ENCODE measurements at regions not wholly inside any gene's neighbourhood (a gene's known extent, or its start where the extent isn't known, plus 50 kb on each side); places are given as distances from the start of the nearest gene placed in this dataset.

- CTCF ChIA-PET: no interaction called here
- POLR2A ChIA-PET: no interaction called here
- Histone ChIP-seq H3K36me3 (ENCODE audit: control insufficient read depth, insufficient read depth, low read length) (no peaks in the 10 kb centered on the region), H3K4me3 (ENCODE audit: low read depth in 2 of 2, low read length in 2 of 2) (no peak overlapping the region), H3K27me3 (ENCODE audit: control insufficient read depth, insufficient read depth, low read length) (no peaks in the 10 kb centered on the region), H3K9me3 (ENCODE audit: control insufficient read depth, insufficient read depth, low read depth, low read length) (no peaks in the 10 kb centered on the region), H3K4me1 (ENCODE audit: control insufficient read depth, insufficient read depth, low read length) (no peaks in the 10 kb centered on the region), H3K27ac (ENCODE audit: low read length) (no peak overlapping the region)
- ATAC-seq: no peak
- DNase-seq (ENCODE audit: low read depth, low spot score): no peak
- intact Hi-C loops (cut with micrococcal nuclease; ENCODE audit: unreplicated experiment): no loop called here
- TF ChIP-seq, protein P1, sequence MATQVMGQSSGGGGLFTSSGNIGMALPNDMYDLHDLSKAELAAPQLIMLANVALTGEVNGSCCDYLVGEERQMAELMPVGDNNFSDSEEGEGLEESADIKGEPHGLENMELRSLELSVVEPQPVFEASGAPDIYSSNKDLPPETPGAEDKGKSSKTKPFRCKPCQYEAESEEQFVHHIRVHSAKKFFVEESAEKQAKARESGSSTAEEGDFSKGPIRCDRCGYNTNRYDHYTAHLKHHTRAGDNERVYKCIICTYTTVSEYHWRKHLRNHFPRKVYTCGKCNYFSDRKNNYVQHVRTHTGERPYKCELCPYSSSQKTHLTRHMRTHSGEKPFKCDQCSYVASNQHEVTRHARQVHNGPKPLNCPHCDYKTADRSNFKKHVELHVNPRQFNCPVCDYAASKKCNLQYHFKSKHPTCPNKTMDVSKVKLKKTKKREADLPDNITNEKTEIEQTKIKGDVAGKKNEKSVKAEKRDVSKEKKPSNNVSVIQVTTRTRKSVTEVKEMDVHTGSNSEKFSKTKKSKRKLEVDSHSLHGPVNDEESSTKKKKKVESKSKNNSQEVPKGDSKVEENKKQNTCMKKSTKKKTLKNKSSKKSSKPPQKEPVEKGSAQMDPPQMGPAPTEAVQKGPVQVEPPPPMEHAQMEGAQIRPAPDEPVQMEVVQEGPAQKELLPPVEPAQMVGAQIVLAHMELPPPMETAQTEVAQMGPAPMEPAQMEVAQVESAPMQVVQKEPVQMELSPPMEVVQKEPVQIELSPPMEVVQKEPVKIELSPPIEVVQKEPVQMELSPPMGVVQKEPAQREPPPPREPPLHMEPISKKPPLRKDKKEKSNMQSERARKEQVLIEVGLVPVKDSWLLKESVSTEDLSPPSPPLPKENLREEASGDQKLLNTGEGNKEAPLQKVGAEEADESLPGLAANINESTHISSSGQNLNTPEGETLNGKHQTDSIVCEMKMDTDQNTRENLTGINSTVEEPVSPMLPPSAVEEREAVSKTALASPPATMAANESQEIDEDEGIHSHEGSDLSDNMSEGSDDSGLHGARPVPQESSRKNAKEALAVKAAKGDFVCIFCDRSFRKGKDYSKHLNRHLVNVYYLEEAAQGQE (IDR thresholded peaks at IDR 0.05; ENCODE audit: insufficient read depth in 1 of 2, low read depth in 2 of 2, low read length in 1 of 2): no peak
- TF ChIP-seq, protein P2, sequence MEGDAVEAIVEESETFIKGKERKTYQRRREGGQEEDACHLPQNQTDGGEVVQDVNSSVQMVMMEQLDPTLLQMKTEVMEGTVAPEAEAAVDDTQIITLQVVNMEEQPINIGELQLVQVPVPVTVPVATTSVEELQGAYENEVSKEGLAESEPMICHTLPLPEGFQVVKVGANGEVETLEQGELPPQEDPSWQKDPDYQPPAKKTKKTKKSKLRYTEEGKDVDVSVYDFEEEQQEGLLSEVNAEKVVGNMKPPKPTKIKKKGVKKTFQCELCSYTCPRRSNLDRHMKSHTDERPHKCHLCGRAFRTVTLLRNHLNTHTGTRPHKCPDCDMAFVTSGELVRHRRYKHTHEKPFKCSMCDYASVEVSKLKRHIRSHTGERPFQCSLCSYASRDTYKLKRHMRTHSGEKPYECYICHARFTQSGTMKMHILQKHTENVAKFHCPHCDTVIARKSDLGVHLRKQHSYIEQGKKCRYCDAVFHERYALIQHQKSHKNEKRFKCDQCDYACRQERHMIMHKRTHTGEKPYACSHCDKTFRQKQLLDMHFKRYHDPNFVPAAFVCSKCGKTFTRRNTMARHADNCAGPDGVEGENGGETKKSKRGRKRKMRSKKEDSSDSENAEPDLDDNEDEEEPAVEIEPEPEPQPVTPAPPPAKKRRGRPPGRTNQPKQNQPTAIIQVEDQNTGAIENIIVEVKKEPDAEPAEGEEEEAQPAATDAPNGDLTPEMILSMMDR (IDR thresholded peaks at IDR 0.05): no peak
- TF ChIP-seq SIN3A (IDR thresholded peaks at IDR 0.05; ENCODE audit: borderline replicate concordance, insufficient read depth, low read depth, low read length) (no peak), POLR2AphosphoS5 (IDR thresholded peaks at IDR 0.05; ENCODE audit: low read depth, low read length) (no peak), TCF7L2 (IDR thresholded peaks at IDR 0.05; ENCODE audit: low read depth, low read length) (no peak)
- BruUV-seq (replicated peaks): no TSS peak
- in situ Hi-C loops (cut with HindIII; ENCODE audit: low pct_unique_long_range_greater_than_20kb, low sequenced_read_pairs): no loop called here
These were observed 75.1 kb upstream of the PLPP4 start for GRCh38 chr10:120381931-120382330.

- TF ChIP-seq, protein P2 (IDR thresholded peaks at IDR 0.05): no peak
- TF ChIP-seq, protein P1 (IDR thresholded peaks at IDR 0.05; ENCODE audit: insufficient read depth in 1 of 2, low read depth in 2 of 2, low read length in 1 of 2): no peak
- no peak for TF ChIP-seq SIN3A (IDR thresholded peaks at IDR 0.05; ENCODE audit: borderline replicate concordance, insufficient read depth, low read depth, low read length)
- intact Hi-C loops (cut with micrococcal nuclease; ENCODE audit: unreplicated experiment) (no loop called here), in situ Hi-C loops (cut with HindIII; ENCODE audit: low pct_unique_long_range_greater_than_20kb, low sequenced_read_pairs) (no loop called here)
- ChIA-PET POLR2A (no interaction called here), CTCF (no interaction called here)
- H3K36me3 ChIP-seq (ENCODE audit: control insufficient read depth, insufficient read depth, low read length): no peaks in the 10 kb centered on the region
- H3K4me3 ChIP-seq (ENCODE audit: low read depth in 2 of 2, low read length in 2 of 2): no peak overlapping the region
- H3K27ac ChIP-seq (ENCODE audit: low read length): no peak overlapping the region
- no TSS peak for BruUV-seq (replicated peaks)
- no peaks in the 10 kb centered on the region for H3K4me1 ChIP-seq (ENCODE audit: control insufficient read depth, insufficient read depth, low read length)
- no peaks in the 10 kb centered on the region for H3K27me3 ChIP-seq (ENCODE audit: control insufficient read depth, insufficient read depth, low read length)
- no peak for ATAC-seq
- no peak for DNase-seq (ENCODE audit: low read depth, low spot score)
- no peaks in the 10 kb centered on the region for H3K9me3 ChIP-seq (ENCODE audit: control insufficient read depth, insufficient read depth, low read depth, low read length)
These were observed 74.7 kb upstream of the PLPP4 start for GRCh38 chr10:120382360-120382759.
